IMR-90 (cell line): ENCODE measurements at regions not wholly inside any gene's neighbourhood (a gene's known extent, or its start where the extent isn't known, plus 50 kb on each side); places are given as distances from the start of the nearest gene placed in this dataset.
A peak's percentile ranks its signal among the peaks of the same experiment; 100 is the strongest.

ENCODE experiments used
- ATAC-seq: fragments of 200-7000 bp; cut with Tn5 transposase; 2 replicates; pipeline ENCODE4 v1.9.1; 2020; ENCODE audit warnings: low read depth, mild to moderate bottlenecking, moderate library complexity
- BruUV-seq: library from RNA; stranded (reverse); fragments of 400-500 nt; replicated peaks from 2 replicates; lab custom pipeline; 2021; lab: Mats Ljungman, UMichigan
- CTCF ChIA-PET: fragments of 300-600 bp; formaldehyde crosslinking; extraction: SDS; loops from one replicate; lab custom pipeline; 2021; ENCODE audit warnings: antibody characterized with exemption; lab: Yijun Ruan, JAX
- POLR2A ChIA-PET: fragments of 300-600 bp; sonication (Branson Sonifier 250); formaldehyde crosslinking; loops from one replicate; lab custom pipeline; 2022; ENCODE audit warnings: antibody characterized with exemption; ENCODE audit not compliant: unreplicated experiment; lab: Charles Lee
- DNase-seq: peaks from one replicate; pipeline ENCODE4 v3.0.0; 2013
- H2AFZ ChIP-seq: replicated peaks from 2 replicates; pipeline ENCODE3; 2013; ENCODE audit warnings: low read length, mild to moderate bottlenecking; ENCODE audit not compliant: poor library complexity
- H2AK5ac ChIP-seq: 2 replicates; pipeline ENCODE4 v1.6.1; 2013; ENCODE audit warnings: low read depth, low read length, inconsistent platforms
- H2AK9ac ChIP-seq: replicated peaks from 2 replicates; pipeline ENCODE3; 2013; ENCODE audit warnings: mild to moderate bottlenecking, low read depth, low read length, moderate library complexity; ENCODE audit not compliant: poor library complexity
- H2BK120ac ChIP-seq: 2 replicates; pipeline ENCODE4 v1.6.1; 2013; ENCODE audit warnings: low read depth, low read length, inconsistent platforms
- H2BK15ac ChIP-seq: 3 replicates; pipeline ENCODE4 v1.6.1; 2013; ENCODE audit warnings: low read depth, low read length, inconsistent platforms
- H2BK20ac ChIP-seq: 2 replicates; pipeline ENCODE4 v1.6.1; 2013; ENCODE audit warnings: low read depth, mild to moderate bottlenecking, inconsistent platforms, low read length, moderate library complexity
- H2BK5ac ChIP-seq: 2 replicates; pipeline ENCODE4 v1.6.1; 2013; ENCODE audit warnings: mild to moderate bottlenecking, low read depth, low read length, inconsistent platforms; ENCODE audit not compliant: poor library complexity, severe bottlenecking
- H3K14ac ChIP-seq: replicated peaks from 2 replicates; pipeline ENCODE4 v1.6.1; 2013; ENCODE audit warnings: low read depth, low read length, inconsistent platforms
- H3K18ac ChIP-seq: 2 replicates; pipeline ENCODE4 v1.6.1; 2013; ENCODE audit warnings: low read depth, low read length, control low read depth
- H3K23ac ChIP-seq: 2 replicates; pipeline ENCODE4 v1.6.1; 2013; ENCODE audit warnings: low read depth, low read length, inconsistent platforms
- H3K27ac ChIP-seq: 2 replicates; pipeline ENCODE4 v1.5.1; 2013; ENCODE audit warnings: mild to moderate bottlenecking, control low read depth, low read length; ENCODE audit not compliant: insufficient read depth
- H3K27me3 ChIP-seq: 2 replicates; pipeline ENCODE4 v1.6.1; 2013; ENCODE audit warnings: low read length; ENCODE audit not compliant: control insufficient read depth, insufficient read depth
- H3K36me3 ChIP-seq: 2 replicates; pipeline ENCODE4 v1.6.1; 2013; ENCODE audit warnings: low read length, mixed read lengths; ENCODE audit not compliant: control insufficient read depth, insufficient read depth
- H3K4ac ChIP-seq: 2 replicates; pipeline ENCODE4 v1.6.1; 2013; ENCODE audit warnings: low read depth, low read length, inconsistent platforms
- H3K4me1 ChIP-seq: 2 replicates; pipeline ENCODE4 v1.6.1; 2013; ENCODE audit warnings: low read length, mixed read lengths; ENCODE audit not compliant: control insufficient read depth, insufficient read depth
- H3K4me2 ChIP-seq: 2 replicates; pipeline ENCODE4 v1.6.1; 2013; ENCODE audit warnings: low read depth, mild to moderate bottlenecking, control low read depth, low read length, moderate library complexity
- H3K4me3 ChIP-seq: 2 replicates; pipeline ENCODE4 v1.5.1; 2013; ENCODE audit warnings: low read depth, mild to moderate bottlenecking, control low read depth, low read length, moderate library complexity; ENCODE audit not compliant: insufficient read depth
- H3K56ac ChIP-seq: 2 replicates; pipeline ENCODE4 v1.6.1; 2013; ENCODE audit warnings: low read length, inconsistent platforms; ENCODE audit not compliant: insufficient read depth; ENCODE audit errors: extremely low read depth
- H3K79me1 ChIP-seq, 2 experiments: 2 replicates each; pipeline ENCODE4 v1.6.1; 2013; ENCODE audit warnings: low read length in 2 of 2, inconsistent platforms in 1 of 2, low read depth in 1 of 2
- H3K9ac ChIP-seq: 2 replicates; pipeline ENCODE4 v1.6.1; 2013; ENCODE audit warnings: low read depth, low read length, control low read depth
- H3K9me1 ChIP-seq: 2 replicates; pipeline ENCODE4 v1.6.1; 2013; ENCODE audit warnings: low read length, inconsistent platforms; ENCODE audit not compliant: insufficient read depth
- H3K9me3 ChIP-seq: 2 replicates; pipeline ENCODE4 v1.6.1; 2013; ENCODE audit warnings: low read length; ENCODE audit not compliant: control insufficient read depth, insufficient read depth
- H4K20me1 ChIP-seq: 2 replicates; pipeline ENCODE4 v1.6.1; 2013; ENCODE audit warnings: low read length, inconsistent platforms; ENCODE audit not compliant: insufficient read depth
- H4K5ac ChIP-seq: 2 replicates; pipeline ENCODE4 v1.6.1; 2013; ENCODE audit warnings: mild to moderate bottlenecking, low read depth, low read length, control low read depth
- H4K8ac ChIP-seq, 2 experiments: 2 replicates each; pipeline ENCODE4 v1.6.1; 2013; ENCODE audit warnings: low read depth in 2 of 2, low read length in 2 of 2, control low read depth in 1 of 2, inconsistent platforms in 1 of 2
- H4K91ac ChIP-seq: 2 replicates; pipeline ENCODE4 v1.6.1; 2013; ENCODE audit warnings: low read depth, low read length, inconsistent platforms; ENCODE audit not compliant: insufficient read depth
- CHD1 ChIP-seq: IDR thresholded peaks from 2 replicates; pipeline ENCODE4 v1.6.1; 2012; ENCODE audit warnings: low read depth, low read length, improper control_type of control experiment
- CTCF ChIP-seq: conservative IDR thresholded peaks from 2 replicates; pipeline ENCODE4 v1.5.1; 2012; ENCODE audit warnings: mild to moderate bottlenecking, low read depth, low read length, improper control_type of control experiment
- FOS ChIP-seq: fragments of 150-350 bp; IDR thresholded peaks from 2 replicates; pipeline ENCODE4 v1.6.1; 2016; ENCODE audit warnings: low read depth, low read length
- MAZ ChIP-seq: IDR thresholded peaks from 2 replicates; pipeline ENCODE4 v1.6.1; 2012; ENCODE audit warnings: low read depth, mild to moderate bottlenecking, low read length, improper control_type of control experiment, moderate library complexity, borderline replicate concordance
- MXI1 ChIP-seq: IDR thresholded peaks from 2 replicates; pipeline ENCODE4 v1.6.1; 2012; ENCODE audit warnings: low read depth, mild to moderate bottlenecking, low read length, moderate library complexity, borderline replicate concordance
- NFE2L2 ChIP-seq: fragments of 150-350 bp; IDR thresholded peaks from 2 replicates; pipeline ENCODE4 v1.6.1; 2016; ENCODE audit warnings: low read depth, mild to moderate bottlenecking, low read length
- POLR2A ChIP-seq: IDR thresholded peaks from 2 replicates; pipeline ENCODE4 v1.6.1; 2012; ENCODE audit warnings: mild to moderate bottlenecking, low read depth, low read length
- RAD21 ChIP-seq: IDR thresholded peaks from 2 replicates; pipeline ENCODE4 v1.6.1; 2012; ENCODE audit warnings: low read length, improper control_type of control experiment
- RCOR1 ChIP-seq: IDR thresholded peaks from 2 replicates; pipeline ENCODE4 v1.6.1; 2012; ENCODE audit warnings: mild to moderate bottlenecking, low read length, improper control_type of control experiment; ENCODE audit not compliant: insufficient replicate concordance
- RFX5 ChIP-seq: IDR thresholded peaks from 2 replicates; pipeline ENCODE4 v1.8.0; 2012; ENCODE audit warnings: low read depth, mild to moderate bottlenecking, low read length, moderate library complexity
- SMC3 ChIP-seq: fragments of 150-350 bp; IDR thresholded peaks from 2 replicates; pipeline ENCODE4 v1.6.1; 2016; ENCODE audit warnings: low read depth, mild to moderate bottlenecking, antibody characterized with exemption, low read length, moderate library complexity
- WGBS, 2 experiments: methylation state at CpG; one replicate each; pipeline versions ENCODE4 v1.1.5 to v1.1.7; 2013; ENCODE audit warnings: missing lambda C conversion rate in 2 of 2; ENCODE audit not compliant: insufficient read length in 1 of 2; ENCODE audit errors: extremely low coverage in 2 of 2; 5-methylcytosine and 5-hydroxymethylcytosine counted together
- dilution Hi-C: fragments of 300-500 bp; cut with HindIII; formaldehyde crosslinking; loops from one replicate; pipeline ENCODE4 v1.14.3; 2018; ENCODE audit warnings: low sequenced_read_pairs; ENCODE audit not compliant: unreplicated experiment
- in situ Hi-C: fragments of 300-500 bp; cut with MboI; formaldehyde crosslinking; loops from 3 replicates; pipeline ENCODE4 v1.14.3; 2019; ENCODE audit warnings: low sequenced_read_pairs, inconsistent platforms, mixed read lengths
- intact Hi-C: fragments of 100-400 bp; cut with micrococcal nuclease; formaldehyde crosslinking; loops from 2 replicates; pipeline ENCODE4 v1.10.0; 2022

GRCh38 chr10:90308223-90308622, 549.6 kb downstream of the HTR7 start:
- in situ Hi-C loops, result no loop called here
- Histone ChIP-seq H3K9me1 (no peaks in the 10 kb centered on the region), H3K79me1 (no peaks in the 10 kb centered on the region), H2BK20ac (no peak overlapping the region), H4K8ac (no peak overlapping the region), H3K4me1 (peaks cover 2% of the 10 kb centered on the region; the same call in 1 of the 2 replicates), H3K4me3 (no peak overlapping the region), H3K9me3 (no peaks in the 10 kb centered on the region), H2AFZ (no peak overlapping the region), H4K5ac (no peak overlapping the region), H3K9ac (no peak overlapping the region), H3K27me3 (no peaks in the 10 kb centered on the region; the same call in 1 of the 2 replicates), H4K20me1 (no peaks in the 10 kb centered on the region), H3K4me2 (no peak overlapping the region), H3K36me3 (no peaks in the 10 kb centered on the region), H2AK9ac (no peak overlapping the region), H3K23ac (no peak overlapping the region), H2BK120ac (no peak overlapping the region), H3K56ac (no peak overlapping the region), H3K18ac (no peak overlapping the region), H3K4ac (no peak overlapping the region), H2BK5ac (no peak overlapping the region), H3K27ac (no peak overlapping the region), H4K91ac (no peak overlapping the region), H3K14ac (no peak overlapping the region), H2BK15ac (no peak overlapping the region), H2AK5ac (no peak overlapping the region)
- ATAC-seq (peak; percentile 40), DNase-seq (peak; percentile 70)
- intact Hi-C loops, result no loop called here
- WGBS, 2 experiments, result 100% methylated on average over 2 of the region's 7 CpGs; no CpG with 5 or more reads in 1 of the 2 experiments
- ChIA-PET POLR2A (no interaction called here), CTCF (no interaction called here)
- dilution Hi-C loops, result no loop called here
- TF ChIP-seq RFX5 (no peak), POLR2A (no peak), RCOR1 (no peak), SMC3 (no peak), NFE2L2 (no peak), CHD1 (no peak), RAD21 (no peak), MXI1 (no peak), FOS (no peak), MAZ (no peak), CTCF (no peak)
- no TSS peak for BruUV-seq
